A673 (cell line): ENCODE measurements at regions not wholly inside any gene's neighbourhood (a gene's known extent, or its start where the extent isn't known, plus 50 kb on each side); places are given as distances from the start of the nearest gene placed in this dataset.
A peak's percentile ranks its signal among the peaks of the same experiment; 100 is the strongest.

ENCODE experiments used
- BruUV-seq: library from RNA; stranded (reverse); fragments of 400-500 nt; replicated peaks from 2 replicates; lab custom pipeline; 2021; lab: Mats Ljungman, UMichigan
- CTCF ChIA-PET: fragments of 300-600 bp; sonication (Branson Sonifier 250); formaldehyde crosslinking; loops from one replicate; lab custom pipeline; 2022; ENCODE audit warnings: antibody characterized with exemption; lab: Charles Lee
- POLR2A ChIA-PET: fragments of 300-600 bp; sonication (Branson Sonifier 250); formaldehyde crosslinking; loops from one replicate; lab custom pipeline; 2022; ENCODE audit warnings: antibody characterized with exemption; ENCODE audit not compliant: low non-redundant PET; lab: Charles Lee
- DNase-seq: peaks from one replicate; pipeline ENCODE4 v3.0.0-alpha.2; 2015; ENCODE audit warnings: low spot score
- H3K27ac ChIP-seq: fragments of 200-600 bp; sonication (generic); 2 replicates; pipeline ENCODE4 v1.5.1; 2016; ENCODE audit warnings: mixed run types, low read depth, mild to moderate bottlenecking, mixed read lengths, antibody characterized with exemption, low read length; ENCODE audit not compliant: poor library complexity, severe bottlenecking
- H3K27me3 ChIP-seq: fragments of 200-600 bp; sonication (generic); replicated peaks from 2 replicates; pipeline ENCODE4 v1.6.1; 2017; ENCODE audit warnings: mixed run types, low read depth, mild to moderate bottlenecking, mixed read lengths, antibody characterized with exemption, low read length; ENCODE audit not compliant: insufficient read depth, poor library complexity
- H3K36me3 ChIP-seq: fragments of 200-600 bp; sonication (generic); 2 replicates; pipeline ENCODE4 v1.6.1; 2016; ENCODE audit warnings: mixed run types, mild to moderate bottlenecking, mixed read lengths, antibody characterized with exemption, low read length; ENCODE audit not compliant: insufficient read depth, poor library complexity, severe bottlenecking
- H3K4me1 ChIP-seq: fragments of 200-600 bp; sonication (generic); 2 replicates; pipeline ENCODE4 v1.6.1; 2017; ENCODE audit warnings: mixed run types, mild to moderate bottlenecking, mixed read lengths, antibody characterized with exemption, low read length; ENCODE audit not compliant: insufficient read depth, poor library complexity, severe bottlenecking
- H3K4me3 ChIP-seq: fragments of 200-600 bp; sonication (generic); 2 replicates; pipeline ENCODE4 v1.5.1; 2016; ENCODE audit warnings: low read depth, mixed run types, mild to moderate bottlenecking, mixed read lengths, low read length; ENCODE audit not compliant: poor library complexity, severe bottlenecking
- H3K9me3 ChIP-seq: fragments of 200-600 bp; sonication (generic); 2 replicates; pipeline ENCODE4 v1.6.1; 2016; ENCODE audit warnings: mixed run types, low read depth, mild to moderate bottlenecking, mixed read lengths, antibody characterized with exemption, low read length; ENCODE audit not compliant: poor library complexity, severe bottlenecking
- CTCF ChIP-seq: fragments of 300-800, 200-600 bp; sonication (generic); conservative IDR thresholded peaks from 2 replicates; pipeline ENCODE4 v1.5.1; 2017; ENCODE audit warnings: low read depth, mild to moderate bottlenecking, antibody characterized with exemption, low read length, moderate library complexity, mixed read lengths
- EZH2 ChIP-seq: fragments of 200-600 bp; sonication (generic); IDR thresholded peaks from 2 replicates; pipeline ENCODE4 v1.6.1; 2017; ENCODE audit warnings: borderline replicate concordance, low read depth, mild to moderate bottlenecking, mixed read lengths, antibody characterized with exemption, low read length; ENCODE audit not compliant: poor library complexity, severe bottlenecking
- intact Hi-C: fragments of 100-400 bp; cut with micrococcal nuclease; formaldehyde crosslinking; loops from one replicate; pipeline ENCODE4 v1.10.0; 2022; ENCODE audit not compliant: unreplicated experiment

DNA sequence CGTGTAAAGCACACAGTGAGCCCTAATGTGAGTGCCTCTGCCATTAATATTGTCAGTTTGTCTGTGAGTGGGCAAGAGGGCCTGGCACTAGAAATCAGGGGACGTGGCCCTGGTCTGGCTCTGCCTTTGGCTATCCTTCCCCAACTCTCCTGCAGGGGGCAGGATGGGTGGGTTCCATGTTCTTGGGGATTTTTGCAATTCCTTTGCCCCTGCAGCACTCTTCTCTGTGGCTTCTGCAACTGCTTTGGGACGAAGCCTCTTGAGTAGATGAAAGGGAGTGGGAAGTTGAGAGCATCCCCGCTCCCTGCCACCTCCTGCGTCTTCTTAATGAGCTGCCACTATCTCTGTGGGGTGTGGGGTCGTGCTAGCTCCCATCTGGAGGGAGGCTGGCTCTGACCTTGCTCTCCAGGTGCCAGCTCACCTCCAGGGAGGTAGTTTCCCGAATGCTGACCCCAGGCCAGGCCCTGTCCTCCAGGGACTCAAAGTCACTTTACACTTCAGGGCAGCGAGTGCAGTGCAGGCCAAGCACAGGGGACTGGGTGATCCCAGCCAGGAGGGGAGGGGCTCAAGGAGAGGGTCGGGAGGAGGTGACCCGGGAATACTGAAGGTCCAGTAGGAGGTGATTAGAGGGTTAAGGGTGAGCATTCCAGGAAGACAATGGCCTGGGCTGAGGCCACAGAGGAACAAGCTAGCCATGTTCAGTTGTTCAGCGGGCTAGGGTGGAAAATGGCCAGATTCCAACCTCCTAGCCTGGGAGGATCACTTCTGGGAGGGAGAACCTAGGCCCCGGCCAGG is 121.0 kb upstream of the NLRP1 start:
- no peaks in the 10 kb centered on the region for H3K9me3 ChIP-seq
- ChIA-PET CTCF (interaction anchor here (0.6 to 2.9 kb wide), 2 partner anchors 117 to 656 kb away, joined by 3 to 13 read pairs; no protein-coding TSS in a partner anchor), POLR2A (no interaction called here)
- peaks cover 31% of the 10 kb centered on the region for H3K27me3 ChIP-seq
- H3K4me3 ChIP-seq, result no peak overlapping the region
- BruUV-seq, result no TSS peak
- intact Hi-C loops, result loop anchor here (5.0 kb wide), 1 partner anchor 707 kb away; no protein-coding TSS in a partner anchor
- H3K4me1 ChIP-seq, result no peaks in the 10 kb centered on the region
- no peaks in the 10 kb centered on the region for H3K36me3 ChIP-seq
- peak; percentile 33 for DNase-seq
- no peak overlapping the region for H3K27ac ChIP-seq
- TF ChIP-seq CTCF (peak; percentile 59), EZH2 (no peak)

- POLR2A ChIA-PET, result no interaction called here
- TF ChIP-seq EZH2, result no peak
- no peak for TF ChIP-seq CTCF
- no peaks in the 10 kb centered on the region for H3K9me3 ChIP-seq
- H3K36me3 ChIP-seq, result no peaks in the 10 kb centered on the region
- H3K4me3 ChIP-seq, result no peak overlapping the region
- no TSS peak for BruUV-seq
- peaks cover 31% of the 10 kb centered on the region for H3K27me3 ChIP-seq
- intact Hi-C loops, result loop anchor here (1.0 to 5.0 kb wide), 2 partner anchors 119 to 706 kb away; no protein-coding TSS in a partner anchor
- CTCF ChIA-PET, result interaction anchor here (0.6 to 2.9 kb wide), 2 partner anchors 49 to 118 kb away, joined by 4 to 13 read pairs; no protein-coding TSS in a partner anchor
- no peak for DNase-seq
- H3K27ac ChIP-seq, result no peak overlapping the region
- no peaks in the 10 kb centered on the region for H3K4me1 ChIP-seq
Measured at GRCh38 chr17:5705876-5706576, 121.7 kb upstream of the NLRP1 start.

GRCh38 chr17:5706577-5707210 is 122.4 kb upstream of the NLRP1 start:
- CTCF ChIA-PET, result interaction anchor here (0.6 to 2.9 kb wide), 6 partner anchors 49 to 729 kb away, joined by 3 to 13 read pairs (median 5); no protein-coding TSS in a partner anchor
- H3K36me3 ChIP-seq, result no peaks in the 10 kb centered on the region
- TF ChIP-seq EZH2, result no peak
- TF ChIP-seq CTCF, result peak; percentile 85
- H3K4me1 ChIP-seq, result no peaks in the 10 kb centered on the region
- no peaks in the 10 kb centered on the region for H3K9me3 ChIP-seq
- peak; percentile 64 for DNase-seq
- POLR2A ChIA-PET, result no interaction called here
- H3K4me3 ChIP-seq, result no peak overlapping the region
- no TSS peak for BruUV-seq
- H3K27ac ChIP-seq, result no peak overlapping the region
- intact Hi-C loops, result loop anchor here (1.0 to 5.0 kb wide), 2 partner anchors 119 to 706 kb away; no protein-coding TSS in a partner anchor
- H3K27me3 ChIP-seq, result peaks cover 31% of the 10 kb centered on the region
